ENCODE measurements at regions not wholly inside any gene's neighbourhood (a gene's known extent, or its start where the extent isn't known, plus 50 kb on each side); places are given as distances from the start of the nearest gene placed in this dataset.

DNA sequence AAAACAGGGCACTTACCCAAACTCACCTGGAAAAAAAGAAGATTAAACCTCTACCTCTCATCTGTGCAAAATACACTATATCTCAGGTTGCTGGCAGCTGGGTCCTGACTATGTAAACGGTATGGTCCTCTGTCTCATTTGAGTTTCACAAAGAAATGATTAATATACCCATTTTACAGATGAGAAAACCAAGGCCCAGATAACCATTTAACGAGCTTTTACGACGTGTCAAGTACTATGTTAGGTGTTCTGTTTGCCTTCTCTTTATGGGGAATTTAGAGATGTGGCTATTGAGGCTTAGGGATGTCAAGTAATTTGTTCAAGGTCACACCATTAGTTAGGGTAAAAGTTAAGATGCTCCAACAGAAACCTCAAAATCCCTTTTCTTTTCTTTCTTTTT is 140.4 kb upstream of the USP24 start:
- TF ChIP-seq, protein P1, sequence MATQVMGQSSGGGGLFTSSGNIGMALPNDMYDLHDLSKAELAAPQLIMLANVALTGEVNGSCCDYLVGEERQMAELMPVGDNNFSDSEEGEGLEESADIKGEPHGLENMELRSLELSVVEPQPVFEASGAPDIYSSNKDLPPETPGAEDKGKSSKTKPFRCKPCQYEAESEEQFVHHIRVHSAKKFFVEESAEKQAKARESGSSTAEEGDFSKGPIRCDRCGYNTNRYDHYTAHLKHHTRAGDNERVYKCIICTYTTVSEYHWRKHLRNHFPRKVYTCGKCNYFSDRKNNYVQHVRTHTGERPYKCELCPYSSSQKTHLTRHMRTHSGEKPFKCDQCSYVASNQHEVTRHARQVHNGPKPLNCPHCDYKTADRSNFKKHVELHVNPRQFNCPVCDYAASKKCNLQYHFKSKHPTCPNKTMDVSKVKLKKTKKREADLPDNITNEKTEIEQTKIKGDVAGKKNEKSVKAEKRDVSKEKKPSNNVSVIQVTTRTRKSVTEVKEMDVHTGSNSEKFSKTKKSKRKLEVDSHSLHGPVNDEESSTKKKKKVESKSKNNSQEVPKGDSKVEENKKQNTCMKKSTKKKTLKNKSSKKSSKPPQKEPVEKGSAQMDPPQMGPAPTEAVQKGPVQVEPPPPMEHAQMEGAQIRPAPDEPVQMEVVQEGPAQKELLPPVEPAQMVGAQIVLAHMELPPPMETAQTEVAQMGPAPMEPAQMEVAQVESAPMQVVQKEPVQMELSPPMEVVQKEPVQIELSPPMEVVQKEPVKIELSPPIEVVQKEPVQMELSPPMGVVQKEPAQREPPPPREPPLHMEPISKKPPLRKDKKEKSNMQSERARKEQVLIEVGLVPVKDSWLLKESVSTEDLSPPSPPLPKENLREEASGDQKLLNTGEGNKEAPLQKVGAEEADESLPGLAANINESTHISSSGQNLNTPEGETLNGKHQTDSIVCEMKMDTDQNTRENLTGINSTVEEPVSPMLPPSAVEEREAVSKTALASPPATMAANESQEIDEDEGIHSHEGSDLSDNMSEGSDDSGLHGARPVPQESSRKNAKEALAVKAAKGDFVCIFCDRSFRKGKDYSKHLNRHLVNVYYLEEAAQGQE (IDR thresholded peaks at IDR 0.05; ENCODE audit: insufficient replicate concordance, low read depth) = no peak
- TF ChIP-seq, protein P2, sequence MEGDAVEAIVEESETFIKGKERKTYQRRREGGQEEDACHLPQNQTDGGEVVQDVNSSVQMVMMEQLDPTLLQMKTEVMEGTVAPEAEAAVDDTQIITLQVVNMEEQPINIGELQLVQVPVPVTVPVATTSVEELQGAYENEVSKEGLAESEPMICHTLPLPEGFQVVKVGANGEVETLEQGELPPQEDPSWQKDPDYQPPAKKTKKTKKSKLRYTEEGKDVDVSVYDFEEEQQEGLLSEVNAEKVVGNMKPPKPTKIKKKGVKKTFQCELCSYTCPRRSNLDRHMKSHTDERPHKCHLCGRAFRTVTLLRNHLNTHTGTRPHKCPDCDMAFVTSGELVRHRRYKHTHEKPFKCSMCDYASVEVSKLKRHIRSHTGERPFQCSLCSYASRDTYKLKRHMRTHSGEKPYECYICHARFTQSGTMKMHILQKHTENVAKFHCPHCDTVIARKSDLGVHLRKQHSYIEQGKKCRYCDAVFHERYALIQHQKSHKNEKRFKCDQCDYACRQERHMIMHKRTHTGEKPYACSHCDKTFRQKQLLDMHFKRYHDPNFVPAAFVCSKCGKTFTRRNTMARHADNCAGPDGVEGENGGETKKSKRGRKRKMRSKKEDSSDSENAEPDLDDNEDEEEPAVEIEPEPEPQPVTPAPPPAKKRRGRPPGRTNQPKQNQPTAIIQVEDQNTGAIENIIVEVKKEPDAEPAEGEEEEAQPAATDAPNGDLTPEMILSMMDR (IDR thresholded peaks at IDR 0.05; ENCODE audit: insufficient read depth, low read length) = no peak
- no peak for TF ChIP-seq POLR2AphosphoS5 (IDR thresholded peaks at IDR 0.05; ENCODE audit: low read depth)
- TF ChIP-seq SPI1 (IDR thresholded peaks at IDR 0.05; ENCODE audit: borderline replicate concordance, low read depth) = no peak
